A673 (cell line): ENCODE measurements at regions not wholly inside any gene's neighbourhood (a gene's known extent, or its start where the extent isn't known, plus 50 kb on each side); places are given as distances from the start of the nearest gene placed in this dataset.

ENCODE experiments used
- BruUV-seq: library from RNA; stranded (reverse); fragments of 400-500 nt; replicated peaks from 2 replicates; lab custom pipeline; 2021; lab: Mats Ljungman, UMichigan
- CTCF ChIA-PET: fragments of 300-600 bp; sonication (Branson Sonifier 250); formaldehyde crosslinking; loops from one replicate; lab custom pipeline; 2022; ENCODE audit warnings: antibody characterized with exemption; lab: Charles Lee
- POLR2A ChIA-PET: fragments of 300-600 bp; sonication (Branson Sonifier 250); formaldehyde crosslinking; loops from one replicate; lab custom pipeline; 2022; ENCODE audit warnings: antibody characterized with exemption; ENCODE audit not compliant: low non-redundant PET; lab: Charles Lee
- DNase-seq: peaks from one replicate; pipeline ENCODE4 v3.0.0-alpha.2; 2015; ENCODE audit warnings: low spot score
- H3K27ac ChIP-seq: fragments of 200-600 bp; sonication (generic); 2 replicates; pipeline ENCODE4 v1.5.1; 2016; ENCODE audit warnings: mixed run types, low read depth, mild to moderate bottlenecking, mixed read lengths, antibody characterized with exemption, low read length; ENCODE audit not compliant: poor library complexity, severe bottlenecking
- H3K27me3 ChIP-seq: fragments of 200-600 bp; sonication (generic); replicated peaks from 2 replicates; pipeline ENCODE4 v1.6.1; 2017; ENCODE audit warnings: mixed run types, low read depth, mild to moderate bottlenecking, mixed read lengths, antibody characterized with exemption, low read length; ENCODE audit not compliant: insufficient read depth, poor library complexity
- H3K36me3 ChIP-seq: fragments of 200-600 bp; sonication (generic); 2 replicates; pipeline ENCODE4 v1.6.1; 2016; ENCODE audit warnings: mixed run types, mild to moderate bottlenecking, mixed read lengths, antibody characterized with exemption, low read length; ENCODE audit not compliant: insufficient read depth, poor library complexity, severe bottlenecking
- H3K4me1 ChIP-seq: fragments of 200-600 bp; sonication (generic); 2 replicates; pipeline ENCODE4 v1.6.1; 2017; ENCODE audit warnings: mixed run types, mild to moderate bottlenecking, mixed read lengths, antibody characterized with exemption, low read length; ENCODE audit not compliant: insufficient read depth, poor library complexity, severe bottlenecking
- H3K4me3 ChIP-seq: fragments of 200-600 bp; sonication (generic); 2 replicates; pipeline ENCODE4 v1.5.1; 2016; ENCODE audit warnings: low read depth, mixed run types, mild to moderate bottlenecking, mixed read lengths, low read length; ENCODE audit not compliant: poor library complexity, severe bottlenecking
- H3K9me3 ChIP-seq: fragments of 200-600 bp; sonication (generic); 2 replicates; pipeline ENCODE4 v1.6.1; 2016; ENCODE audit warnings: mixed run types, low read depth, mild to moderate bottlenecking, mixed read lengths, antibody characterized with exemption, low read length; ENCODE audit not compliant: poor library complexity, severe bottlenecking
- CTCF ChIP-seq: fragments of 300-800, 200-600 bp; sonication (generic); conservative IDR thresholded peaks from 2 replicates; pipeline ENCODE4 v1.5.1; 2017; ENCODE audit warnings: low read depth, mild to moderate bottlenecking, antibody characterized with exemption, low read length, moderate library complexity, mixed read lengths
- EZH2 ChIP-seq: fragments of 200-600 bp; sonication (generic); IDR thresholded peaks from 2 replicates; pipeline ENCODE4 v1.6.1; 2017; ENCODE audit warnings: borderline replicate concordance, low read depth, mild to moderate bottlenecking, mixed read lengths, antibody characterized with exemption, low read length; ENCODE audit not compliant: poor library complexity, severe bottlenecking
- intact Hi-C: fragments of 100-400 bp; cut with micrococcal nuclease; formaldehyde crosslinking; loops from one replicate; pipeline ENCODE4 v1.10.0; 2022; ENCODE audit not compliant: unreplicated experiment

GRCh38 chr9:106724566-106724965, 138.4 kb upstream of the ZNF462 start:
- no peak overlapping the region for H3K4me3 ChIP-seq
- no peaks in the 10 kb centered on the region for H3K27me3 ChIP-seq
- intact Hi-C loops = no loop called here
- H3K4me1 ChIP-seq = no peaks in the 10 kb centered on the region
- H3K9me3 ChIP-seq = no peaks in the 10 kb centered on the region
- ChIA-PET POLR2A (no interaction called here), CTCF (no interaction called here)
- no peaks in the 10 kb centered on the region for H3K36me3 ChIP-seq
- BruUV-seq = no TSS peak
- H3K27ac ChIP-seq = no peak overlapping the region
- DNase-seq = no peak
- no peak for TF ChIP-seq EZH2
- TF ChIP-seq CTCF = no peak

GRCh38 chr9:106726070-106726815, 136.7 kb upstream of the ZNF462 start:
- no peak for DNase-seq
- ChIA-PET POLR2A (no interaction called here), CTCF (no interaction called here)
- Histone ChIP-seq H3K36me3 (no peaks in the 10 kb centered on the region), H3K27me3 (no peaks in the 10 kb centered on the region), H3K4me1 (no peaks in the 10 kb centered on the region), H3K4me3 (no peak overlapping the region), H3K27ac (no peak overlapping the region), H3K9me3 (no peaks in the 10 kb centered on the region)
- intact Hi-C loops = no loop called here
- TF ChIP-seq CTCF (no peak), EZH2 (no peak)
- BruUV-seq = no TSS peak

- Histone ChIP-seq H3K27ac (no peak overlapping the region), H3K9me3 (no peaks in the 10 kb centered on the region), H3K4me3 (no peak overlapping the region), H3K27me3 (no peaks in the 10 kb centered on the region), H3K36me3 (no peaks in the 10 kb centered on the region), H3K4me1 (no peaks in the 10 kb centered on the region)
- DNase-seq = no peak
- ChIA-PET POLR2A (no interaction called here), CTCF (no interaction called here)
- intact Hi-C loops = no loop called here
- no peak for TF ChIP-seq EZH2
- TF ChIP-seq CTCF = no peak
- BruUV-seq = no TSS peak
These were observed 135.0 kb upstream of the ZNF462 start for GRCh38 chr9:106727969-106728368.
